ENCODE measurements at regions not wholly inside any gene's neighbourhood (a gene's known extent, or its start where the extent isn't known, plus 50 kb on each side); places are given as distances from the start of the nearest gene placed in this dataset.

DNA sequence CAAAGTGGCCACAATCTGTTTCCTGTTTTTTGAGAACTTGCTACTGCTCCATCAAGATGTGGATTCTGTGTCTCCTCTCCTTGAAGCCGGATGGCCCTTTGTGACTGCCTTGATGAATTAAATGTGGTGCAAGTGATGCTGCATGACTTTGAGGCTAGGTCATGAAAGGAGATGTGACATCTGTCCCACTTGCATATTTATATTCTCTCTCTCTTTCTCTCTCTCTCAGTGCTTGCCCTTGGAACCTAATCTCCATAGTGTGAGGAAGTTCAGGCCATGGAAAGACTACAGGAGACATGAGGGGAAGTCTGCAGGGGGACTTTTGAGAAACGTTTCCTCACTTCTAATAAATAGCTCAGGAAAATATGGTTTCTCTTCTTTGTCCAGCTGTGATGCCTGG lies 50.0 kb upstream of the ADPGK start:
- H3K27me3 ChIP-seq (replicated peaks in 1 of 2; ENCODE audit: control insufficient read depth in 2 of 2, extremely low read depth in 1 of 2, insufficient read depth in 2 of 2, low read length in 1 of 2) = peaks cover 2 to 7% of the 10 kb centered on the region in 2 experiments
- no peak overlapping the region for H3K4me3 ChIP-seq (ENCODE audit: control insufficient read depth in 1 of 2, extremely low read depth in 1 of 2, low read length in 1 of 2)
- DNase-seq (no peak), ATAC-seq (replicated peaks in 1 of 4) (no peak)
- Mint-ChIP-seq H3K27me3 (peaks cover 15 to 20% of the 10 kb centered on the region in 2 donors), H3K27ac (no peak overlapping the region), H3K4me1 (no peaks in the 10 kb centered on the region), H3K36me3 (no peaks in the 10 kb centered on the region), H3K9me3 (no peaks in the 10 kb centered on the region), H3K4me3 (no peak overlapping the region)
- H3K27ac ChIP-seq (ENCODE audit: low read length) = no peak overlapping the region
- no peaks in the 10 kb centered on the region for H3K36me3 ChIP-seq (ENCODE audit: control insufficient read depth in 2 of 2, extremely low read depth in 1 of 2, insufficient read depth in 1 of 2, low read length in 1 of 2)
- H3K4me1 ChIP-seq (ENCODE audit: control insufficient read depth in 1 of 2, extremely low read depth in 1 of 2, insufficient read depth in 2 of 2, low read length in 2 of 2) = no peaks in the 10 kb centered on the region
- 33% methylated on average over 1 of the region's 2 CpGs for WGBS (ENCODE audit: insufficient coverage)
- H3K9me3 ChIP-seq = no peaks in the 10 kb centered on the region
- CTCF ChIA-PET = no interaction called here
- POLR2A ChIA-PET = no interaction called here
